GM21576 (cell line): ENCODE measurements at regions not wholly inside any gene's neighbourhood (a gene's known extent, or its start where the extent isn't known, plus 50 kb on each side); places are given as distances from the start of the nearest gene placed in this dataset.

ENCODE experiments used
- ATAC-seq: cut with Tn5 transposase; IDR thresholded peaks from one replicate; pipeline ENCODE4 v1.9.1; 2021; ENCODE audit warnings: mild to moderate bottlenecking, moderate library complexity; ENCODE audit not compliant: unreplicated experiment

GRCh38 chr6:62480544-62480943 is 194.5 kb upstream of the KHDRBS2 start:
- no peak for ATAC-seq

GRCh38 chr6:62479697-62480220 is 193.7 kb upstream of the KHDRBS2 start:
- ATAC-seq = no peak

- ATAC-seq = no peak
These were observed 188.8 kb upstream of the KHDRBS2 start for GRCh38 chr6:62474793-62475192.

GRCh38 chr6:62466607-62467006 is 180.6 kb upstream of the KHDRBS2 start:
- no peak for ATAC-seq

- ATAC-seq = no peak
These were observed 179.2 kb upstream of the KHDRBS2 start for GRCh38 chr6:62465206-62465605.

GRCh38 chr6:62452586-62452985 is 166.6 kb upstream of the KHDRBS2 start:
- ATAC-seq = no peak

- no peak for ATAC-seq
These were observed 160.8 kb upstream of the KHDRBS2 start for GRCh38 chr6:62446647-62447316.

GRCh38 chr6:62445521-62445920 is 159.5 kb upstream of the KHDRBS2 start:
- no peak for ATAC-seq

GRCh38 chr6:62441182-62441581 is 155.2 kb upstream of the KHDRBS2 start:
- ATAC-seq = no peak

GRCh38 chr6:62429781-62430180 is 143.8 kb upstream of the KHDRBS2 start:
- ATAC-seq = no peak

- no peak for ATAC-seq
These were observed 114.7 kb upstream of the KHDRBS2 start for GRCh38 chr6:62400521-62401259.

- no peak for ATAC-seq
These were observed 107.6 kb upstream of the KHDRBS2 start for GRCh38 chr6:62393608-62394007.

- no peak for ATAC-seq
These were observed 106.3 kb upstream of the KHDRBS2 start for GRCh38 chr6:62392291-62392690.

- ATAC-seq = no peak
These were observed 105.3 kb upstream of the KHDRBS2 start for GRCh38 chr6:62391358-62391757.

GRCh38 chr6:62390401-62390800 is 104.4 kb upstream of the KHDRBS2 start:
- ATAC-seq = no peak

GRCh38 chr6:62371453-62372210 is 85.6 kb upstream of the KHDRBS2 start:
- ATAC-seq = no peak

GRCh38 chr6:62367601-62368000 is 81.6 kb upstream of the KHDRBS2 start:
- ATAC-seq = peak; percentile 100

GRCh38 chr6:62362097-62362496 is 76.1 kb upstream of the KHDRBS2 start:
- no peak for ATAC-seq

GRCh38 chr6:62357835-62358234 is 71.8 kb upstream of the KHDRBS2 start:
- ATAC-seq = no peak

- ATAC-seq = no peak
These were observed 68.2 kb upstream of the KHDRBS2 start for GRCh38 chr6:62354261-62354660.

GRCh38 chr6:62345962-62346689 is 60.1 kb upstream of the KHDRBS2 start:
- ATAC-seq = no peak
